ENCODE measurements at regions not wholly inside any gene's neighbourhood (a gene's known extent, or its start where the extent isn't known, plus 50 kb on each side); places are given as distances from the start of the nearest gene placed in this dataset.

DNA sequence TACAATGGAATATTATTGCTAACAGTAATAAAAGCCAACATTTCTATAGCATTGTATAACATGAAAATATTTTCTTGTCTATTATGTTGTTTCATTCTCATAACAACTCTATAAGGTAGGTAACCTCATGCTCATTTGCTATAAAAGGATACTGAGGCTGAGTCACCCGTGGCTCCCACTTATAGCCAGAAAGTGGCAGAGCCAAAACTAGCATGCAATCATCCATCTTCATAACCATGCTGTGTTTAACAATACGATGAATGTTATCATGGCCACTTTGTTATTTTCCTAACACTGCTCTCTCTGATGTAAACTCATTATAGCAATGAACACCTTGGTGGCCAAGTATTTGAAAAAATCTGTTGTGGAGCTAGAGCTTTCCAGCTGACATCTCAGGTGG, 80.8 kb upstream of the JUN start:
- DNase-seq, result no peak

DNA sequence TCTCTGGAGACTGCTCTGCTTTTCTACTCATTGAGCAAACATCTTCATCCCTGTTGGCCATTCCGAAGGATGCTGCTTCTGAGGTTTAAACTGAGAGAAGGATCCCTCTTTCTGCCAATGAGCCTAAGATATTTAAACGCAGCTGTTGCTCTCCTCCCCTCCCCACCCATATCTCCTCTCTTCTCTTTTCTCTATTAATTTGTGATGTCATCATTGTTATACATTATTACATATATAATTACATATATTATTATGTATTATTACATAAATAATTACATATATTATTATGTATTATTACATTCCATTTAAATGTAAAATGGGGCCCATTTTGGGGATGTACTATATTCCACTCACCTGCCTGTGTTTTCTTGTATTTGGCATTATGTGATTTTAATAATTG, 82.7 kb upstream of the JUN start:
- no peak for DNase-seq

DNA sequence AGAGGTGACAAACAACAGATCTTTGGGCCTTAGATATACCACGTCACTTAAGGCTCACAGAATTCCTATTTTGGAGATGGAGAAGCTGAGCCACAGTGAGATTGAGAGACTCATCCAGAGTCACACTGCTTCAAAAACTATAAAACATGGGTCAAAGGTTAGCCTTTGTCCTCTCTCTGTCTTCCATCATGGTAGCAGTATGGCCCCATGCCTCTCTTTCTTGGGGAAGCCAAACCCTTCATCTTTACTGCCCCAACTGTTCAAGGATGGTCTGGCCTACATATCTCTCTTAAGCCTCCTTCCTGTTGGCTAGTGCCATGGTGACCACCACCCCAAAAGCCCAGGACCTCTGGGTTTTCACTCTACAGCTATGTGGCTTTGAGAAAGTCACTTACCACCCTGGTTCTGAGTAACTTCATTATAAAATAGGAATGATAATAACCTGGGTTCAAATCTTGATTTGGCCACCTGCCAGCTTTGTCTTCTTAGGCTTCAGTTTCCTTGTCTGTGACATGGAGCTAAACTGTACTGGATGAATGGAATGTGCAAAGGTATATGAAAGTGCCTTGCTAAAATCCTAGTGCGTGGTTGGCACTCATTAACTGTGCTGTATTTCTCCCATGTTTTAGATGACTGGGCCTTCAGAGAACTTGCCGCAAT, 85.9 kb upstream of the JUN start:
- no peak for DNase-seq

DNA sequence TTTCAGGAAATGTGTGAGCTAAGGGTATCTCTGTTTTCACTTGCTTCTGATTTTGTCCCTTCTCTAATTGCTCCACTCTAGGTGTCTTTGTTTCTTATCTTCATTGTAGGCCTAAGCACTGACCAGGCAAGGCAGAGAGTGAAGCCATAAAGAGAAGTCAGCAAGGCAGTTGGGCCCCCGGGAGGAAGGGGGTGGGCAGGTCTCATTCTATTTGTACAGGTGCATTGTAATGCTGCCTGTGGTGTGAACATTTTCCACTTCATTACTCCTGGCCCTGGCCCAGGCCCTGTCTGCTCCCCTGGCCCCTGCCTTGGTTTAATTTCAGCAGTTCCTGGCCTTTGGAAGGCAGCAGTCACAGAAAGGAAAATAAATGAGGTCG, 86.4 kb upstream of the JUN start:
- DNase-seq, result peak; percentile 60

DNA sequence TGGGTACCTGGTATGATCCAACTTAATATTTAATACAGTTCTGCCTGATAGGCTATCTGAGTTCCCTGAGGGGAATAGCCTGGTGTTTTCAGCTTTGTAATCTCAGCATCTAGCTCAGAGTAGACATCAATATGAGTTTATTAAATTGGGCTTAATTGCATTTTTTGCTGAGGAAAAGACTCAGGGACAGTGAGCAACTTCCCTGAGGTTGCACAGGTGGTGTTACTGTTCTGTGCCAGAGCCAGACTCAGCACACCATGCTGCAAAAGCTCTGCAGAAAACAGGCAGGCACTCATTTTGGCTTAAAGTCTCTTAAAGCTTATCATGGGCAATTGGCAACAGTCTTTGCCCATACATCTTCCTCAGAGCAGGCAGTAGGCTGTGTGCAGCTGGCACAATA, 90.5 kb upstream of the JUN start:
- no peak for DNase-seq

DNA sequence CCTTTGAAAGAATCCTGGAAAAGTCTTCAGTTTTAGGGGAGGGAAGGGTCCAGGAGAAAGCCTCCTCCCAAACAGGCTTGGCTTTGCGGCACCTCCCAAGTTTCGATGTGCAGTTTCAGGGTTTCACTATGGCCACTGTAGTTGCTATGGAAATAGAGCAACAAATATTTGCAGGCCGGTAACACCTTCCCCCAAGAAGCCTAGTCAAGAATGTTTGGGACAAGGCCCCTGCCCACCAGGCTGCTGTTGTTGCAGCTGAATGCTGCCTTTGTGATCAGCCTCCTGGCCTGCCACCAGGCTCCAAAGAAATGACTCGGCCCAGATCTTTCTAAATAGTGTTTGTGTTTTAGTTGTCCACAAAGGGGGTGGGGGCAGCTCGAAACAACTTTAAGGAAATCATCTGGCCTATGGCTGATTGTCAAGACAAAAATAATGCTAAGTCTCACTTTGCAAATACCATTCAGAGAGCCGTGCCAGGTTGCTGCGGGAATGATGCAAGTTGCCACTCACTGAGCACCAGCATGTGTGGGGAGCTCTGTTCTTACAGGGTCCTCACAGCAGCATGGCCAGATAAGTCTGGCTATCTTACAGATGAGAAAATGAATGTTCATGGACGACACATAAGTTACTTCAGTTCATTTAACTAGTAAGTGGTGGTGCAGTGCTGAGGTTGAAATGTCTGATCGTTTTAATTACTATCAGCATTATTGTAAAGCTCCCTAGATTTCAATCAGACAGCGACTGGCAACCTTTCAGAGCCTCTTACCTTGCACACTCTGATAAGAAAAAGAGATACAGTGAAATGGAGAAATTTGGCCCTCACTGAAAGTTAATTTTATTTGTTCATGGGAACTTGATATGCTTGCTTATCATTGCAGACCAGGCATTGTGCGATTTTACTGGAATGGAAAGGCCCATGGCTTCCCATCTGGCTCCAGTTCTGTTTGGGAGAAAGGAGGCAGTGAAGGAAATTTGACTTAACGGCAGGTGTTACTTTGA, 91.2 kb upstream of the JUN start:
- peak; percentile 86 for DNase-seq

DNA sequence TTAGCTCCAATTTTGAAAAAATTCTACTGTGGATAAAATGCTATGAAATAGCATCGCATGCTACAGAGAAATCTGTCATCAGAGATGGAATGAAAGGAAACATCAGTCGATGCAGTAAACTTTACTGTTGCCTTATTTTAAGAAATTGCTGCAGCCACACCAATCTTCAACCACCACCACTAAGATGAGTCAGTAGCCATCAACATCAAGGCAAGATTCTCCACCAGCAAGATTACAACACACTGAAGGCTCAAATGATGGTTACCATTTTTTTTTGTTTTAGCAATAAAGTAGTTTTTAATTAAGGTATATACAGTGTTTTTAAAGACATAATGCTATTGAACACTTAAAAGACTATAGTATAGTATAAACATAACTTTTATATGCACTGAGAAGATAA, 95.6 kb upstream of the JUN start:
- DNase-seq, result no peak

DNA sequence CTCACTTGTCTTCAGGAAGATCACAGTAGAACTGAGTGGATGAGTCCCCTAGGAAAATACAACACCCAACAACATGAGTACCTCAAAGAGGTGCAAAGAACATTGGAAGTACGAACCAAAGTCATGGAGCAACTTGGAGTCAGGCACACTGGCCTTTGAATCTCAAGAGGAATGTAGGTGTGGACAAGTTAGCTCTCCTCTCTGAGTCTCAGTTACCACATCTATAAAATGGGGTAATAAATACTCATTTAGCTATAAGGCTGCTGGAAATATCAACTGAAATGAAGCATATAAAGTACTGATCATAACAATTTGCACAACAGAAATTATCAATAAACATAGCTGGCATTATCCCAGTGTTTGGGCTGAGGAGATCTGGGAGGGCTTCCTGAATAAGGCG, 96.7 kb upstream of the JUN start:
- no peak for DNase-seq

DNA sequence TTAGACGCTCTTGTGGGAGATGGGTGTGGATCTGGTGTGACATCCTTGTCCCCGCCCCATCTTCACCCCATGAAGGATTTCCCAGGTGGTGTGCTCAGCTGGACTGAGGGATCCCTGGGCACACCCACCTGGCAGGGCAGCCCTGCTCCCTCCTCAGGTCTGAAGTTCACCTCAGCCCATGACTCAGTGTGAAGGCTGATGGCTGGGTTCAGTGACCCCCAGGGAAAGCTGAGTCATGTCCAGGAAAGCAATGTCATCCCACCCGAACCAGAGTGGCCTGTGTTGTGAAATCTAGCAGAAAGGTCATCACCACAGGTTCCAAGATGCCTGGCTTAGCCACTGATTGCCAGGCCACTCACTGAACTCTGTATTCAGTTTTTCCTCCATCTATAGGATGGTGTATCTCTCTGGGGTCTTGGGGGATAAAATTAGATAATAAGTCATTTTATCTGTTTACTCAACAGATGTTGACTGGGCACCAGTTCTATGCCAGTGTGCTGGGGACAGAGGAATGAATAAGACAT, 97.7 kb upstream of the JUN start:
- DNase-seq, result no peak

DNA sequence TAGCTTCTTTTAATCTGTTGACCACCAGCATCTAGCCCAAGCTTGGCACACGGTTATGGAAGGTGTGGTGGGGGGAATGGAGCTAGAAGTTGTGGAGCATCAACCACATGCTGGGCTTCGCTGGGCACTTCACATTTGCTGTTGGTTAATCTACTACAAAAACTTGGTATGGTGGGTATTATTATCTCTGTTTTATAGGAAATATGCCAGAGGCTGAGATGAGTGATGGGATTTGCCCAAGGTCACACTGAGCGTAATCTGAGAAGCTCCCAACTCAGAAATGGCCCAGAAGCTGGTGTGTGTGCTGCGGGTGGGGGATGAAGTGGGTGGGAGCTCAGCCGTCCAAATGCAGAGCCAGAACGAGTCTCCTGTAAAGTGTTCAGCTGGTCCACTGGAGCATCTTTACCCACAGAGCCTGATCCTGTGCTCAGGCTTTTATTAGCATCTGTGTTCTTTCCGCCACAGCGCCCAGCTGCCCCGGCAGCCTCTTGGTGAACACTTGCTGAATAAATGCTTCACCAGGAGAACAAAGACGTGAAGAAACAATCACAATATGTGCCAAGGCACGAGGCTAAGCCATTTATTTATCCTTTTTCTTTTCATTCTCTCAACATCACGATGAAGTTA, 98.6 kb upstream of the JUN start:
- DNase-seq, result peak; percentile 85

DNA sequence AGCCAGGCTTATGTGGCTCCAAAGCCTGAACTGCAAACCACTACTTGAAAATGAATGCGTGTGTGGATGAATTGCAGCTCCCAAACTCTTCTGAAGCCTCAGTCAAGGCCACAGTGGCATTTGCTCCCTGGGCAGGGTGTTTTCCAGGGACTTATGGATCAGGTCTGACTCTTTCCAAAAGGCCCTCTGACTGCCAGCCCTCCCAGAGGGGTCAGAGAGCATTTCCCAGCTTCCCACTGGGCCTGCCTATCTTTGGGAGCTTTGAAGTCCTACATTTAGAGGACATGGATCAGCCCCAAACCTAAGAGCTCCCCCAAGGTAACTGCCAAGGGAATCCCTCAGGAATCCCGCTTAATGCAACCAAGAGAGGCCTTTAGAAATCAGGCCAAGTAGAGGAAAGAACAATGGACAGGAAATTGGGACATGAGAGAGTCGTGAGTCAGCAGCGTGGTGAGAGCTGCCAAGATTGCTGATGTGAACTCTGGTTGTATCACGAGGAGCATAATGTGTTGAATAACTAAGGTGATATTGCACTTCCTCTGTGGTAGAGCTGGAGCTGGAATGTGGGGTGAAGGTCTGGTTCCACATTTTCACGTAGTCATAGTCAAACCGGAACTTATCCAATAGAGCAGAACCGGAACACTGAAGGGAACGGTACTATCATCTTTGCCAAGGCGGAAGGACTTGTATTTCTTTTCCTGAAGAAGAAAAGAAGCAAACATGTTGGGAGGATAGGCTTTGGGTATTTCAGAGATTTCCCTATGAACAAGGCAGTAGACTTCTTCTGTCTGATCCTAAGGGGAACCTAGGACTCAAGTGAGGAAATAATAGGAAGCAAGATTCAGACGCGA, 99.4 kb upstream of the JUN start:
- no peak for DNase-seq

DNA sequence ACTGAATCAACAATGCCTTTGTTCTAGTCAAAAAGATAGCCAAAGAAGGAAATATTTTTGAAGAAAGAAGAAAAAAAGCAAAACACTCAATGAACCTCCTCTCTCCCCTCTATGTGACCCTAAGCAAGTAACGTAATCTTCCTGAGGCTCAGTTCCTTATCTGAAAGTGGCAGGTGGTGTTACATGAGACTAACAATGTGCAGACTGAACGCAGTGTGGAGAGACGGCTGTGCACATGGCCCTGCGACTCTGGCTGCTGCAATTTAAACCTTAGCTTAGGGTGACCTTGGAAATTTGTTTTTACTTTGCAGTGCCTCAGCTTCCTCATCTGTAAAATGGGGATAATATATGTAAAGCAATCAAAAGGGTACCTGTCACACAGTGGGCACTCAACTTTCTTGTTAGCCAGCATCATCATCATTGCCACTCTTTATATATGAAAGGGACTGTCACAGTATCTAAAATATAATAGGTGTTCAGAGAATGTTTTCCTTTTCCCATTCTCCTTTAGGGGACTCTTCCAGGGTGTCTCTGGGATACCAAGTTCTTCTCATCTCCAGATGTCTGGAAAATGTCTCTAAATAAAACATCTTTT, 100.1 kb upstream of the JUN start:
- DNase-seq, result peak; percentile 96

DNA sequence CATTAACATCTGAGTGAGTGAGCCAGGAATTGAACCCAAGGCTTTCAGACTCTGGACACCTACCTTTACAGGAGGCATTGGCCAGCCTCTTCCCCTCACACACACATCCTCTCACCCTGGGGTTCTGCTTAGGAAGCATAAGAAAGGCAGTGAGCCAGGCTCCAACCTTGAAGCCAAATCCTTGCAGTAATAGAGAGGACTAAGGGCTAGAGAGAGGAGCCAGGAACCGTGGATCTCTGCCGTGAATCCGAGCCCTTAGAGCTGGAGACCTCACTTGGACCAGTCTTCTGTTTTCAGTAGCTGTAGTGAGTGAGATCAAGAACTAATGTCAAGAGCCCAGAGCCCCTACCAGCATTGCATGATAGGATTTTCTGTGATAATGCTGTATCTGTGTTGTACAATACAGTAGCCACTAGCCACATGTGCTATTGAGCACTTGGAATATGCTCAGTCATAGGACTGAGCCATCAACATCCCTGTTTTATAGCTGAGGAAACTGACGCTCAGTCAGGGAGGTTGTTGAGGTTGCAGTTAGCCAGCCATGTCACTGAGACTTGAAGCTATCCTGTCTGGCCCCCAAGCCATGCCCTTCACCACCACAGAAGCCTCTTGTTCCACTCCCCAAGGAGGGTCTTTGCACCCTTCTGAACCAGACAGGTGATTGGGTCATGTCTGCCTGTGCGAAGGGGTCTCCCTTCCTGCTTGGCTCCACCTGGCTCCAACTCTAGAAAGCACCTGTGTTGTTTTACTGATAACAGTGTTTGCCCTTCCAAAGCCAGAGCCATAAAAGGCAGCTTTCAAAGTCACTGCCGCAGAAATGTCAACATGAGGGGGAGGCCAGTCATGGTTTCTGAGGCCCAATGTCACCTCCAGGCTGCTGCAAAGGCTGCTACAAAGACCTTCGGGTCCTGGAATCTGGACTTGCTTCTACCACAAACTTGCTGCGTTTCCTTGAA, 101.1 kb upstream of the JUN start:
- no peak for DNase-seq

DNA sequence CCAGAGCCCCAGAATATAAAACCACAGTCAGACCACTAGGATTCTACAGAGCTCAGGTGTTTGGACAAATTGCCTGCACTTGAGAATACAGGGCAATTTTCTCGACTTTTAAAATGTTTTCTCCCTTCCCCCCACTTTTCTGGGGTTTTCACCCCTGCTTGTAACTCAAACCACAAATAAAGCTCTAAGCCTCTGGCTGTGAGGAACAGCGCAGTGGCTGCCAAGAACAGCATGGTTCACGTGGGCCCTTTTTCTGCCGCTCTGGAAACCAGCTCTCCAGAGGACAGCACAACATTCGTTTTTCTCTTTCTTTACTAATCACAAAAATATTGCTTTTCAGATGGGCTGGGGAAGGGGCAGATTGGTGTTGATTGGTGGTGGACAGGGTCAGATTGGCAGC, 102.2 kb upstream of the JUN start:
- no peak for DNase-seq

DNA sequence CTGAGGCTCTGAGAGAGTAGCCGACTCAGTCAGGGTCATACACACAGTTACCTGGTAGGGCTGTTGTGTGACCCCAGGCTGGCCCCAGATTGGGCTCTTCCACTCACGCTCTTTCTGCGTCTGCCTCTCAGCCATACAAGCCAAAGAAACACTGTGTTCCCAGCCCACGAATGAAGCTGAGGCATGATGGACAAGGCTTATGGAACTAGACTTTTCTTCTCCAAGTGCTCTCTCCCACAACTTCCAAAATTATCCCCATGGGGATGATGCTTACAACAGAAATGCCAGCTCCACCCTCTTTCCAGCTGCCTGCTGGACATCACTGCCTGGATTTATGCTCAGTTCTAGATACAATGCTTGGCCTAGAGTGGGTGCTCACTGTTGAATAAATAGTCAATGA, 102.8 kb upstream of the JUN start:
- DNase-seq, result no peak

DNA sequence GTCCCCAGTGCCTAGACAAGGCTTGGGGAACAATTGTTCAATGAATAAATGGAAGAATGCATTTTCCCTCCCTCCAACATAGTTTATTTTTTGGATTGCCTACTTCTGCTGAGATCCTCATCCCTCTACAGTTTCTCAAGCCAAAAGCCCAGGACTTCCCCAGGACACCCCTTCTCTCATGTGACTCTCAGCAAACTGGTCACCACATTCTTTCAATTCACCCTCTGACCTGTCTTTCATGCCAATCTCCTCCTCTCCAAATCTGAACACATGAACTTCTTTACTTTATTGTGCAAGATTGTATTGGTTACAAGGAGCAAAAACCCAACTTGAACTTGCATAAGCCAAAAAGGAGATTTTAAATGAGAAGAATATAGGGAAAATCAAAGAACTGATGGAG, 103.2 kb upstream of the JUN start:
- DNase-seq, result no peak

DNA sequence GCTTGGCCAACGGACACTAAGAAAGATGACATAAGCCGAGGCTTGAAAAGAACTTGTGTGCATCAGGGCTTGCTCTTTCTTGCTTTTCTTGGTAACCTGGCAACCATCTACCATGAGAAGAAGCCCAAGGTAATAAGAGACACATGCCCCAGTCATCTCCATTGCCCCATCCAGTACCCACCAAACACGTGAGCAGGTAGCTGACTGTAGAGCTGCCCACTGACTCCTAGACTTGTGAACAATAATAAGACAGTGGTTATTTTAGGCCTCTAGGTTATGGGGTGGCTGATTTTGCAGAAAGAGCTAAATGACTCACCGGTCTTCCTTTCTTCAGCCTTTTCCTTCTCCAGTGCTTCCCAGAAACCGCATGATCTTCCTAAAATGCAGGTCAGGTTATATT, 105.0 kb upstream of the JUN start:
- no peak for DNase-seq

DNA sequence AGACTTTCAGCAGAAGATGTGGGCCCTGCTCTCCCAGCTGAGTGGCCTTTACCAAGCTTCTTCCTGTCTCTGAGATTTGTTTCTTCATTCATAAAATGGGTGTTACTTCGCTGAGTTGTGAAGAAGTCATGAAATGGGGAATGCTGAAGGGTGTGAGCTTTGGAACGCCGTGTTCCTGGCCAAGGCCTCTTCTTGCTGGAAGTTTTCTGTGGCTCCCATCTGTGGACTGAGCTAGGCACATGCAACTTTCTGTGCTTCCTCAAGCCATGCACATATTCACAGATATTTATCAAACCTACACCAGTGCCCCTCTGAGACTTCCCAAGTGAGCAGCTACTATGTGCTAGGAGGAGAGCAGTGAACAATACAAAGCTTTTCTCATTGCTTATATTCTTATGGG, 106.3 kb upstream of the JUN start:
- no peak for DNase-seq

DNA sequence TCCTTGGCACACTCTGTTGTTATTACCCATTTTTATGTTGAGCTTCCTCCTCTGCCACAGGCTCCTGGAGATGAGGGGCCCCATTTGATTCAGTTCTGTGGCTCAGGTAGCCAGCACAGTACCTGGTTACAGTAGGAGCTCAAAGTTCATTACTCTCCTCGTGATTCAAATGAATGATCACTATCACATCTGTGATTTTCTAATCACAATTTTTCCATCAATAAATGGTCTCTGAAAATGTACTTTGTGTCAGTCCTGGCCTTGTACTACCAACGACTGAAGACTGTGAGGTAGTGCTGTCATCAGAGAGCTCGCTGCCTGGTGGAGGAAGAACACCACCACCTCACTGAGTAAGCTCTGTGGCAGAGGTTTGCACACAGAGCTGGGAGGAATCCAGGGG, 106.8 kb upstream of the JUN start:
- no peak for DNase-seq

DNA sequence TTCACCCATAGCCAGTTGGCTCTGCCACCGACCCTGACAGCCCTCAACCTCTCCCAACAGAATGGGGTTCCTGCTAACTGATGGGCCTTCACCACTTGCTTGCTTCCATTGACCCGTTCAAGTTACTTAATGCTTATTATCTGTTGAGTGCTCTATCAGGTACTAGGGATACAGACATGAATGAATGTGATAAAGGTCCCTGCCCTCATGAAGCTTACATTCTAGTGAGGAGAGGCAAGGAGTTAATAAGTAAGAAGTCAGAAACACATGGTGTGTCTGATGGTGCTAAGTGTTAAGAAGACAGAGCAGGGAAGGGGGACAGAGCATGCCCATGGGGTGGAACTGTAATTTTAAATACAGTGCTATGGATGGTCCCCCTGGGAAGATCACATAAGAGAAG, 107.5 kb upstream of the JUN start:
- DNase-seq, result no peak

DNA sequence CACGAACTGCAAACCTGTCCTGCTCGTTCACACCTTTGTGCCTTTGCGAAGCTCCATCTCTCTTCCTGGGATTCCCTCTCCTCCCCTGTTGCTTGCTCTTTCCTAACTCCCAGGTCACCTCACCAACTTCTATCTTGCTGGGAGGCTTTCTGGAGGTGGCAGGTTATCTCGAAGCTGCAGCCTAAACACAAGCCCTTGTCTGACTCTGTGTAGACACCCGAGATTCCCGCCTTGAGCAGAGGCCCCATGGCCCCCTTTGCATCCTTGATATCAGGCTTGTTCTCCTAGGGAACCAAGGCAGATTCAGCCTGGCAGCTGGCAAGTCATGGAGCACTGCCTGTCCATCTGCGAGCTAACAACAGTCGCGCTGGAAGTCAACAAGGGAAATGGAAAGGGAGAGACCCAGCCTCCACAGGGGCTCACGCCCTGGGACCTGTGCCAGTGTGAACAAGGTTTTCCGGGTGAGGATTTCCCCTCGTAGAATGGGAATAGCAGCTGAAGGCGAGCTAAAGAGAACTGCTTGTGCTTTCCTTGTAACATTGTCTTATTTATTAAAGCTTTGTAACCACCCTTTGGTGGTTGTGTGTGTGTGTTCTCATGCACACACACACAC, 109.5 kb upstream of the JUN start:
- DNase-seq, result peak; percentile 78

Measured in NCI-H2171 treated with DMSO at 0.1 percent for 48 hours (cell line).